PC-3 (cell line): ENCODE measurements at regions not wholly inside any gene's neighbourhood (a gene's known extent, or its start where the extent isn't known, plus 50 kb on each side); places are given as distances from the start of the nearest gene placed in this dataset.

Experiments
- CTCF ChIP-seq: fragments of 300-600 bp; sonication (generic); conservative IDR thresholded peaks from 2 replicates; pipeline ENCODE4 v1.5.1; 2017; ENCODE audit warnings: antibody characterized with exemption, low read depth, mild to moderate bottlenecking, low read length
- EZH2 ChIP-seq: fragments of 300-600 bp; sonication (generic); IDR thresholded peaks from one replicate; pipeline ENCODE4 v1.6.1; 2017; ENCODE audit warnings: antibody characterized with exemption, mild to moderate bottlenecking, low read length; ENCODE audit not compliant: unreplicated experiment
- EZH2phosphoT487 ChIP-seq: fragments of 300-600 bp; sonication (generic); IDR thresholded peaks from 2 replicates; pipeline ENCODE4 v1.6.1; 2018; ENCODE audit warnings: mild to moderate bottlenecking, antibody characterized with exemption, low read length, borderline replicate concordance

GRCh38 chr14:49950275-49951228, 57.7 kb downstream of the ARF6 start:
- no peak for TF ChIP-seq CTCF
- TF ChIP-seq EZH2 = no peak
- no peak for TF ChIP-seq EZH2phosphoT487
